Sigmoid colon (tissue), 6 donors: ENCODE measurements at regions not wholly inside any gene's neighbourhood (a gene's known extent, or its start where the extent isn't known, plus 50 kb on each side); places are given as distances from the start of the nearest gene placed in this dataset.
A peak's percentile ranks its signal among the peaks of the same experiment; 100 is the strongest.

Source experiments
- DNase-seq: peaks from one replicate; pipeline ENCODE4 v3.0.0-alpha.2; 2019
- H3K27ac ChIP-seq, 4 donors: fragments of 200-600 bp; sonication (generic); one replicate each; pipeline ENCODE4 v1.5.1; 2016 to 2019; ENCODE audit warnings: mild to moderate bottlenecking in 1 of 4
- H3K27me3 ChIP-seq, 3 donors: fragments of 200-600 bp; sonication (generic); one replicate each; pipeline ENCODE4 v1.5.1; 2019; ENCODE audit warnings: mild to moderate bottlenecking in 1 of 3
- H3K36me3 ChIP-seq, 4 donors: fragments of 200-600 bp; sonication (generic); one replicate each; pipeline ENCODE4 v1.5.1; 2016 to 2019
- H3K4me1 ChIP-seq, 4 donors: fragments of 200-600 bp; sonication (generic); one replicate each; pipeline ENCODE4 v1.5.1; 2017 to 2019
- H3K4me3 ChIP-seq, 4 donors: fragments of 200-600 bp; sonication (generic); one replicate each; pipeline ENCODE4 v1.5.1; 2017 to 2019; ENCODE audit warnings: mild to moderate bottlenecking in 2 of 4, moderate library complexity in 1 of 4
- H3K9me3 ChIP-seq, 4 donors: fragments of 200-600 bp in 3 of 4; sonication (generic) in 3 of 4; one replicate each; pipeline versions ENCODE4 v1.5.1 to v1.6.1; 2013 to 2019
- CTCF ChIP-seq, 4 experiments: fragments of 450-650 bp in 3 of 4; fragments of 200-600 bp in 1 of 4; IDR thresholded peaks; one replicate each; pipeline ENCODE4 v1.5.1; 2016 to 2019; ENCODE audit warnings: antibody characterized with exemption in 4 of 4, mild to moderate bottlenecking in 3 of 4, moderate library complexity in 2 of 4
- EP300 ChIP-seq, 4 donors: sonication (generic); formaldehyde crosslinking; IDR thresholded peaks; one replicate each; pipeline ENCODE4 v1.6.1; 2017; ENCODE audit warnings: antibody characterized with exemption in 4 of 4
- POLR2A ChIP-seq, 2 donors: fragments of 450-650 bp; IDR thresholded peaks; one replicate each; pipeline ENCODE4 v1.6.1; 2016; ENCODE audit warnings: antibody characterized with exemption in 2 of 2, mild to moderate bottlenecking in 2 of 2, moderate library complexity in 2 of 2
- POLR2AphosphoS5 ChIP-seq, 4 donors: sonication (generic); formaldehyde crosslinking; IDR thresholded peaks; one replicate each; pipeline ENCODE4 v1.6.1; 2017; ENCODE audit warnings: antibody characterized with exemption in 4 of 4
- WGBS, 2 donors: extraction: QIAGEN DNeasy Blood & Tissue Kit; methylation state at CpG; one replicate each; pipeline ENCODE4 v1.1.7; 2013; 5-methylcytosine and 5-hydroxymethylcytosine counted together
- intact Hi-C: fragments of 100-400 bp; cut with DNase I; formaldehyde crosslinking; loops from one replicate; pipeline ENCODE4 v1.15.1; 2023
- donor health status: healthy with polysubstance abuse.
- donor health status: healthy.

DNA sequence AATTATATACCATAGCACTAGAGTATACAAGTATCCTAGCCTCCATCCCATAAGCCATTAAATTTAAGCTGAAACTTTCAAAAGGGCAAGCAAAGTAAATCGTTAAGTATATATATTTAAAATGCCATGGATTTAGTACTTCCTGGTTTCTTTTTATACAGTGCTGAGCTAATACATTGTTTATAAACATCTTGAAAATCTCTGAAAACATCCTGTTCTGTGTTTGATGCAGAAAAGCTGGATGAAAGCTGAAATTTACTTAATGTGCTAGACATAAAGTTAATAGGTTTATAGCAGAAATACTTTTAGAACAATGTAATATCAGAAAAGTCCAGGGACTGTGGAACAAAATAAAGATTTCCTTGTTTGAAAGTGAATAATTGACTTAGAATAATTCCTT, 875.4 kb downstream of the SLITRK6 start:
- WGBS, 2 donors, result 26 to 27% methylated on average over 1 of the region's 1 CpG
- no peak for TF ChIP-seq POLR2AphosphoS5 (IDR thresholded peaks at IDR 0.05)
- no peak for TF ChIP-seq CTCF (IDR thresholded peaks at IDR 0.05)
- TF ChIP-seq EP300 (IDR thresholded peaks at IDR 0.05), result no peak
- TF ChIP-seq POLR2A (IDR thresholded peaks at IDR 0.05), result no peak

DNA sequence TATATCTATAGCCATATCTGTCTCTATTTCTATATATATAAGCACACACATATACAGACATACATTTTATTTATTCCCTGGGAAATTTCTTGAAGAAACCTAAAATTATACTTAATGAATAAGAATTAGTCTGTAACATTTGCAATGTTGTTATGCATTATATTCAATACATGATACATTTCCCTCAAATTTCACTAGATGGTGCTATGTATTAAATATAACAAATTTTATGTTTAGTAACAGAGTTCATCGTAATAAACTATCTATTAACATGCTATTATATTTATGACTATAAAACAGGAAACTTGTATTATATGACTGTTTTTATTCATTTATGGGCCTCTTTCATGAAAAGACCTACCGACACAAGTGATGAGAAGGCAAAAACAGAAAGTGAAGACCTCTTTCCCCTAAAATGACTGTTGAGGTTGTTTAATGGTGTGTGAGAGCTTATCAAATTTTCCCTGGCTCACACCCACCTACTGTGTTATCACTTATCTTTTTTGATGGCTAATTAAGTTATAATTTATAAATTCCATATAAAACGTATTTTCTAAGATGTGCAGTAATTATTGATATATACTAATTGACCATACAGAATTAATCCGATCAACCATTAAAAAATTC, 881.9 kb downstream of the SLITRK6 start:
- TF ChIP-seq CTCF (IDR thresholded peaks at IDR 0.05) (peak in 3 of 4 experiments; percentile 19 to 46 (median 40)), POLR2A (IDR thresholded peaks at IDR 0.05) (no peak)
- Histone ChIP-seq H3K9me3 (no peaks in the 10 kb centered on the region), H3K27ac (no peak overlapping the region), H3K27me3 (no peaks in the 10 kb centered on the region), H3K36me3 (no peaks in the 10 kb centered on the region), H3K4me1 (no peaks in the 10 kb centered on the region), H3K4me3 (no peak overlapping the region)
- no peak for DNase-seq
- intact Hi-C loops, result loop anchor here (2.0 kb wide), 1 partner anchor 889 kb away; no protein-coding TSS in a partner anchor
- WGBS, 2 donors, result 34 to 49% methylated on average over 4 of the region's 4 CpGs

More for the DNA sequence above, 875.4 kb downstream of the SLITRK6 start:
- no peaks in the 10 kb centered on the region for H3K36me3 ChIP-seq
- H3K27me3 ChIP-seq, result no peaks in the 10 kb centered on the region
- no peaks in the 10 kb centered on the region for H3K9me3 ChIP-seq
- intact Hi-C loops, result no loop called here
- H3K4me1 ChIP-seq, result no peaks in the 10 kb centered on the region
- no peak overlapping the region for H3K27ac ChIP-seq
- DNase-seq, result no peak
- no peak overlapping the region for H3K4me3 ChIP-seq

GRCh38 chr13:84912720-84913119, 886.5 kb downstream of the SLITRK6 start:
- Histone ChIP-seq H3K4me3 (no peak overlapping the region), H3K4me1 (no peaks in the 10 kb centered on the region), H3K9me3 (no peaks in the 10 kb centered on the region), H3K36me3 (no peaks in the 10 kb centered on the region), H3K27ac (no peak overlapping the region), H3K27me3 (no peaks in the 10 kb centered on the region)
- intact Hi-C loops, result no loop called here
- TF ChIP-seq POLR2AphosphoS5 (IDR thresholded peaks at IDR 0.05) (no peak), POLR2A (IDR thresholded peaks at IDR 0.05) (no peak), CTCF (IDR thresholded peaks at IDR 0.05) (no peak), EP300 (IDR thresholded peaks at IDR 0.05) (no peak)
- DNase-seq, result no peak
- WGBS, 2 donors, result 72 to 89% methylated on average over 2 of the region's 2 CpGs

- Histone ChIP-seq H3K36me3 (no peaks in the 10 kb centered on the region), H3K27me3 (no peaks in the 10 kb centered on the region), H3K4me3 (no peak overlapping the region), H3K9me3 (no peaks in the 10 kb centered on the region), H3K4me1 (no peaks in the 10 kb centered on the region), H3K27ac (no peak overlapping the region)
- no peak for DNase-seq
- intact Hi-C loops, result no loop called here
- TF ChIP-seq POLR2A (IDR thresholded peaks at IDR 0.05) (no peak), CTCF (IDR thresholded peaks at IDR 0.05) (no peak), EP300 (IDR thresholded peaks at IDR 0.05) (no peak), POLR2AphosphoS5 (IDR thresholded peaks at IDR 0.05) (no peak)
- WGBS, 2 donors, result 67 to 79% methylated on average over 2 of the region's 2 CpGs
Measured at GRCh38 chr13:84910423-84910822, 888.8 kb downstream of the SLITRK6 start.

DNA sequence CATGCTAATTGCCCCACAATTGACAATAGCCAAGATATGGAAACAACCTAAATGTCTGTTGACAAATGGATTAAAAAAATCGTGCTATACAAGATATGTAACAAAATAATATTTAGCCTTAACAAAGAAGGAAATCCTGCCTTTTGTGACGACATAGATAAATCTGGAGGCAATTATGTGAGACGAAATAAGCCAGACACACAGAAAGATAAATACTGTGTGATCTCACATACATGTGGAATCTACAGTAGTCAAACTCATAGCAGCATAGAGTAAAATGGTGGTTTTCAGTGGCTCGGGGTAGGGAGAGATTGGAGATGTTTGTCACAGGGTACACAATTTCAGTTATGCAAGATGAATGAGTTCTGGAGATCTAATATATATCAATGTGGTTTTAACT, 895.8 kb downstream of the SLITRK6 start:
- no peaks in the 10 kb centered on the region for H3K27me3 ChIP-seq
- no peaks in the 10 kb centered on the region for H3K4me1 ChIP-seq
- no peak overlapping the region for H3K27ac ChIP-seq
- WGBS, 2 donors, result 27 to 42% methylated on average over 4 of the region's 4 CpGs
- TF ChIP-seq CTCF (IDR thresholded peaks at IDR 0.05), result no peak
- no peak for TF ChIP-seq EP300 (IDR thresholded peaks at IDR 0.05)
- no peak for TF ChIP-seq POLR2AphosphoS5 (IDR thresholded peaks at IDR 0.05)
- no peak for TF ChIP-seq POLR2A (IDR thresholded peaks at IDR 0.05)
- no peak overlapping the region for H3K4me3 ChIP-seq
- H3K9me3 ChIP-seq, result no peaks in the 10 kb centered on the region
- no peaks in the 10 kb centered on the region for H3K36me3 ChIP-seq
- intact Hi-C loops, result no loop called here
- no peak for DNase-seq
